Motor neuron (in vitro differentiated cells): ENCODE measurements at regions not wholly inside any gene's neighbourhood (a gene's known extent, or its start where the extent isn't known, plus 50 kb on each side); places are given as distances from the start of the nearest gene placed in this dataset.
A peak's percentile ranks its signal among the peaks of the same experiment; 100 is the strongest.

Source experiments
- ATAC-seq, 8 experiments: fragments of 200-7000 bp; cut with Tn5 transposase; replicated peaks in 6 of 8; 2 replicates each; pipeline ENCODE4 v1.8.0; 2021; ENCODE audit warnings: mild to moderate bottlenecking in 8 of 8, moderate library complexity in 8 of 8
- H3K27ac ChIP-seq, 2 donors: fragments of 250-450 bp; sonication (Bioruptor Pico); 2 replicates each; pipeline ENCODE4 v1.9.0; 2021; ENCODE audit warnings: antibody characterized with exemption in 2 of 2, mild to moderate bottlenecking in 2 of 2, moderate library complexity in 1 of 2
- H3K4me1 ChIP-seq, 2 donors: fragments of 250-450 bp; sonication (Bioruptor Pico); replicated peaks in 1 of 2; 2 replicates each; pipeline ENCODE4 v1.6.1; 2021; ENCODE audit warnings: antibody characterized with exemption in 2 of 2, mild to moderate bottlenecking in 2 of 2, moderate library complexity in 1 of 2
- H3K4me3 ChIP-seq, 5 donors: fragments of 250-450 bp; sonication (Bioruptor Pico); 2 replicates each; pipeline ENCODE4 v1.9.0; 2021; ENCODE audit warnings: antibody characterized with exemption in 5 of 5, mild to moderate bottlenecking in 5 of 5, moderate library complexity in 4 of 5
- WGBS, 10 experiments: fragments of 450-650 bp; shearing (Covaris generic); methylation state at CpG; one replicate each; pipeline ENCODE4 v1.0.0; 2022; 5-methylcytosine and 5-hydroxymethylcytosine counted together
- in situ Hi-C, 9 experiments: fragments of 400-800 bp; cut with MboI; loops; one replicate each; pipeline ENCODE4 v1.15.0; 2021; ENCODE audit warnings: low sequenced_read_pairs in 9 of 9, low pct_unique_long_range_greater_than_20kb in 2 of 9; ENCODE audit not compliant: unreplicated experiment in 9 of 9

- in situ Hi-C loops: loop anchor here in 8 of 9 experiments (5.0 to 25.0 kb wide), 3 partner anchors 300 to 308 kb away; no protein-coding TSS in a partner anchor
- peaks cover 3 to 5% of the 10 kb centered on the region in 2 donors for H3K4me1 ChIP-seq
- H3K27ac ChIP-seq: no peak overlapping the region
- H3K4me3 ChIP-seq: no peak overlapping the region
- 40 to 70% (median 60%) methylated on average over 1 to 2 of the region's 6 CpGs; no CpG with 5 or more reads in 7 of the 10 experiments for WGBS, 10 experiments
- ATAC-seq: no peak
These were observed 166.0 kb upstream of the EEPD1 start for GRCh38 chr7:35987016-35987415.

GRCh38 chr7:35988105-35988504, 164.9 kb upstream of the EEPD1 start:
- ATAC-seq: no peak
- in situ Hi-C loops: loop anchor here in 8 of 9 experiments (5.0 to 25.0 kb wide), 3 partner anchors 299 to 307 kb away; no protein-coding TSS in a partner anchor
- 83 to 100% (median 90%) methylated on average over 1 to 5 of the region's 5 CpGs; no CpG with 5 or more reads in 3 of the 10 experiments for WGBS, 10 experiments

GRCh38 chr7:35988818-35989217, 164.2 kb upstream of the EEPD1 start:
- Histone ChIP-seq H3K27ac (no peak overlapping the region), H3K4me1 (peaks cover 3 to 5% of the 10 kb centered on the region in 2 donors), H3K4me3 (no peak overlapping the region)
- in situ Hi-C loops: loop anchor here in 8 of 9 experiments (5.0 to 25.0 kb wide), 3 partner anchors 298 to 306 kb away; no protein-coding TSS in a partner anchor
- peak in 6 of 8 experiments; percentile 47 to 96 (median 80) for ATAC-seq
- 41 to 100% (median 83%) methylated on average over 1 to 6 of the region's 6 CpGs; no CpG with 5 or more reads in 1 of the 10 experiments for WGBS, 10 experiments

More at GRCh38 chr7:35988105-35988504, 164.9 kb upstream of the EEPD1 start:
- Histone ChIP-seq H3K4me3 (no peak overlapping the region), H3K4me1 (peaks cover 3 to 5% of the 10 kb centered on the region in 2 donors), H3K27ac (no peak overlapping the region)

- peaks cover 3 to 5% of the 10 kb centered on the region in 2 donors for H3K4me1 ChIP-seq
- no peak overlapping the region for H3K27ac ChIP-seq
- in situ Hi-C loops: loop anchor here in 5 of 9 experiments (10.0 to 25.0 kb wide), 2 partner anchors 296 to 303 kb away; no protein-coding TSS in a partner anchor
- WGBS, 10 experiments: 52 to 100% (median 92%) methylated on average over 1 to 6 of the region's 6 CpGs; no CpG with 5 or more reads in 1 of the 10 experiments
- no peak for ATAC-seq
- no peak overlapping the region for H3K4me3 ChIP-seq
These were observed 161.4 kb upstream of the EEPD1 start for GRCh38 chr7:35991511-35992232.

GRCh38 chr7:35992436-35992835, 160.6 kb upstream of the EEPD1 start:
- Histone ChIP-seq H3K4me3 (no peak overlapping the region), H3K4me1 (peaks cover 3 to 5% of the 10 kb centered on the region in 2 donors), H3K27ac (no peak overlapping the region)
- in situ Hi-C loops: loop anchor here in 5 of 9 experiments (10.0 to 25.0 kb wide), 2 partner anchors 295 to 302 kb away; no protein-coding TSS in a partner anchor
- ATAC-seq: no peak
- 80 to 100% (median 100%) methylated on average over 1 of the region's 1 CpG; no CpG with 5 or more reads in 2 of the 10 experiments for WGBS, 10 experiments

GRCh38 chr7:35993113-35993512, 159.9 kb upstream of the EEPD1 start:
- no peak overlapping the region for H3K27ac ChIP-seq
- H3K4me3 ChIP-seq: no peak overlapping the region
- 33 to 100% (median 93%) methylated on average over 1 to 2 of the region's 2 CpGs; no CpG with 5 or more reads in 1 of the 10 experiments for WGBS, 10 experiments
- in situ Hi-C loops: loop anchor here in 5 of 9 experiments (10.0 to 25.0 kb wide), 2 partner anchors 294 to 302 kb away; no protein-coding TSS in a partner anchor
- H3K4me1 ChIP-seq: peaks cover 3 to 5% of the 10 kb centered on the region in 2 donors
- ATAC-seq: no peak

GRCh38 chr7:35993676-35994606, 159.1 kb upstream of the EEPD1 start:
- in situ Hi-C loops: loop anchor here in 5 of 9 experiments (10.0 to 25.0 kb wide), 2 partner anchors 293 to 301 kb away; no protein-coding TSS in a partner anchor
- 70 to 100% (median 84%) methylated on average over 1 to 6 of the region's 8 CpGs; no CpG with 5 or more reads in 2 of the 10 experiments for WGBS, 10 experiments
- Histone ChIP-seq H3K4me3 (no peak overlapping the region), H3K4me1 (peaks cover 1 to 2% of the 10 kb centered on the region in 2 donors), H3K27ac (no peak overlapping the region)
- ATAC-seq: peak in 3 of 8 experiments; percentile 66 to 93 (median 86)

- in situ Hi-C loops: loop anchor here in 5 of 9 experiments (10.0 to 25.0 kb wide), 2 partner anchors 292 to 299 kb away; no protein-coding TSS in a partner anchor
- no peak for ATAC-seq
- no peaks in the 10 kb centered on the region for H3K4me1 ChIP-seq
- no peak overlapping the region for H3K27ac ChIP-seq
- H3K4me3 ChIP-seq: no peak overlapping the region
- 66 to 100% (median 85%) methylated on average over 1 to 3 of the region's 4 CpGs; no CpG with 5 or more reads in 1 of the 10 experiments for WGBS, 10 experiments
These were observed 157.7 kb upstream of the EEPD1 start for GRCh38 chr7:35995334-35995733.

- no peak for ATAC-seq
- H3K4me1 ChIP-seq: no peaks in the 10 kb centered on the region
- H3K4me3 ChIP-seq: no peak overlapping the region
- 40 to 100% (median 78%) methylated on average over 1 to 4 of the region's 5 CpGs; no CpG with 5 or more reads in 1 of the 10 experiments for WGBS, 10 experiments
- in situ Hi-C loops: loop anchor here in 5 of 9 experiments (10.0 to 25.0 kb wide), 2 partner anchors 289 to 296 kb away; no protein-coding TSS in a partner anchor
- H3K27ac ChIP-seq: no peak overlapping the region
These were observed 154.6 kb upstream of the EEPD1 start for GRCh38 chr7:35998481-35998880.

GRCh38 chr7:36001546-36001945, 151.5 kb upstream of the EEPD1 start:
- Histone ChIP-seq H3K4me1 (no peaks in the 10 kb centered on the region), H3K4me3 (no peak overlapping the region), H3K27ac (no peak overlapping the region)
- whole genome bisulfite sequencing, 10 experiments: 87 to 100% (median 100%) methylated on average over 1 to 3 of the region's 3 CpGs; no CpG with 5 or more reads in 3 of the 10 experiments
- in situ Hi-C loops: no loop called here
- no peak for ATAC-seq

GRCh38 chr7:36002900-36003299, 150.2 kb upstream of the EEPD1 start:
- H3K4me1 ChIP-seq: no peaks in the 10 kb centered on the region
- no peak overlapping the region for H3K4me3 ChIP-seq
- ATAC-seq: no peak
- no peak overlapping the region for H3K27ac ChIP-seq
- in situ Hi-C loops: no loop called here
- 50 to 100% (median 83%) methylated on average over 1 to 2 of the region's 2 CpGs; no CpG with 5 or more reads in 1 of the 10 experiments for WGBS, 10 experiments

GRCh38 chr7:36003343-36003742, 149.7 kb upstream of the EEPD1 start:
- no peak overlapping the region for H3K4me3 ChIP-seq
- in situ Hi-C loops: no loop called here
- H3K4me1 ChIP-seq: no peaks in the 10 kb centered on the region
- WGBS, 10 experiments: 60 to 100% (median 100%) methylated on average over 1 of the region's 1 CpG; no CpG with 5 or more reads in 2 of the 10 experiments
- no peak overlapping the region for H3K27ac ChIP-seq
- no peak for ATAC-seq
